Activated CD8-positive, alpha-beta memory T cell treated with anti-CD3 and anti-CD28 coated beads, Interleukin-2, amount 50 U/mL, for 4 hours (primary cell): ENCODE measurements at regions not wholly inside any gene's neighbourhood (a gene's known extent, or its start where the extent isn't known, plus 50 kb on each side); places are given as distances from the start of the nearest gene placed in this dataset.

Experiments used
- DNase-seq: peaks from one replicate; pipeline ENCODE4 v3.0.0-alpha.2; 2020

GRCh38 chr18:68462148-68462547 is 252.8 kb downstream of the TMX3 start:
- DNase-seq: no peak

DNA sequence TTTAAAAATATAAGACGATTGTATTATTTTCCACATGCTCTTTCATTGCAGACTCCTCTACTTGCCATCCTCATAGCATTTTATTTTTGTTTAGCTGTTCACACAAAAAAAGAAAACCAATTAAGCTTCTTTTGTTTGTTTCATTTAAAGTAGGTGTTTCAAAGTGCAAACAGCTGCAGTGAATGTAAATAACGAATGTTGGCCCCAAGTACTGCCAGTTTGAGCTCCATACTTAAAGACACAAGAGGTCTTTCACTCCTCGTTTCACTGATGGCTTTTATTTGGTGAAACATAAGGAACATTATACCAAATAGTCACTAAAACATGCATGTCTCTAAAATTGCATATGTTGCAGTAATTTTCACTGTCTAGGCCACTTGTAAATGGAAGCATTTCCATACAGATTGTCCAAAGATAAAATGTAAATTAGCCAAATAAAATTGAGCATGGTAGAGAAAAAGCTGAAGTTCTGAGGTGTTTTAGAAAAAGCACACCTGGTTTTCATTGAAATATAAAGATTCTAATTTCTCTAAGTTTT is 253.4 kb downstream of the TMX3 start:
- DNase-seq: no peak

GRCh38 chr18:68459968-68460367 is 254.9 kb downstream of the TMX3 start:
- no peak for DNase-seq

GRCh38 chr18:68456985-68457384 is 257.9 kb downstream of the TMX3 start:
- no peak for DNase-seq

- no peak for DNase-seq
Measured at GRCh38 chr18:68455229-68455603, 259.7 kb downstream of the TMX3 start.

- DNase-seq: no peak
Measured at GRCh38 chr18:68454511-68455228, 260.2 kb downstream of the TMX3 start.

- no peak for DNase-seq
Measured at GRCh38 chr18:68449292-68449691, 265.6 kb downstream of the TMX3 start.

DNA sequence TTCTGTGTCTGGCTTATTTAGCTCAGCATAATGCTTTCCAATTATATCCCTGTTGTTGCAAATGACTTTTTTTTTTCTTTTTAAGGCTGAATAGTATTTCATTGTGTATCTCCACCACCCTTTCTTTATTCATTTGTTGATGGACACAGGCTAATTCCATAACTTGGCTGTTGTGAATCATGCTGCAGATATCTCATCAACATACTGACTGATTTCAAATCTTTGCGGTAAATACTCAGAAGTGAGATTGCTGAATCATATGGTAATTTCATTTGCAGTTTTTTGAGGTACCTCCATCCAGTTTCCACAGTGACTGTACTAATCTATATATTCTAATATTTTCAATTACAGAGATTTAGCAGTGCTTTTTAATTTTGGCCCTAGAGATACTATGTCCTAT is 266.2 kb downstream of the TMX3 start:
- no peak for DNase-seq

DNA sequence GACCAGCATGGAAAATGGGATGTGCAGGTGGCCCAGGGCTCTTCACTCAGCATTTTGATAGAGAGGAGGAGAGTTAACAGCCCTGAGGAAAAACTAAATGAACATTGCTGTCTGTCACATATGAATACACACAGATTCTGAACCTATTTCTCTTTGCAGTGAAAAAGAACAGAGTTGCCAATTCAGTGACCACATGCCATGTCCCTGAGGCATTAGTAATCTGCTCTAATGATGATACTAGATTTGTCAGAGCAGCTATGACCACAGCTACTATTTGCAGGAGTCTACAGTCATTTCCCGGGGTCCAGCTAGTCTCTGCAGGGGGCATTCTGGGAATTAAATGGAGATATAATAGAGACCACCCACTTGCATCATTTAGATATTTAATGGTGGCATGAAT is 267.6 kb downstream of the TMX3 start:
- DNase-seq: no peak

DNA sequence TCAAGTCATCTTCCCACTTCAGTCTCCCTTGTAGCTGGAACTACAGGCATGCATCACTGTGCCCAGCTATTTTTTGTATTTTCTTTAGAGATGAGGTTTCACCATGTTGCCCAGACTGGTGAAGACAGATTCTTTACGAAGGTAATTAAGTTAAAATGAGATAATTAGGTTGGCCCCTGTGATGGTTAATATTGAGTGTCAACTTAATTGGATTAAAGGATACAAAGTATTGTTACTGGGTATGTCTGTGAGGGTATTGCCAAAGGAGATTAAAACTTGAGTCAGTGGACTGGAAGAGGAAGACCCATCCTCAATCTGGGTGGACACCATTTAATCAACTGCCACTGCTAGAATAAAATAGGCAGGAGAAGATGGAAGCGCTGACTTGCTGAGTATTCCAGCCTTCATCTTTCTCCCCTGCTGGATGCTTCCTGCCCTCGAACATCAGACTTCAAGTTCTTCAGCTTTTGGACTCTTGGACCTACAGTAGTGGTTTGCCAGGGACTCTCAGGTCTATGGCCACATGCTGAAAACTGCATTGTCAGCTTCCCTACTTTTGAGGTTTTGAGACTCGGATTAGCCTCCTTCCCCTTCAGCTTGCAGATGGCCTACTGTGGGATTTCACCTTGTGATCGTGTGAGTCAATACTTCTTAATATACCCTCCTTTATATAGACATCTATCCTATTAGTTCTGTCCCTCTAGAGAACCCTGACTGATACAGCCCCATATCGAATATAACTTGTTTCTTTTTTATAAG is 269.1 kb downstream of the TMX3 start:
- no peak for DNase-seq

DNA sequence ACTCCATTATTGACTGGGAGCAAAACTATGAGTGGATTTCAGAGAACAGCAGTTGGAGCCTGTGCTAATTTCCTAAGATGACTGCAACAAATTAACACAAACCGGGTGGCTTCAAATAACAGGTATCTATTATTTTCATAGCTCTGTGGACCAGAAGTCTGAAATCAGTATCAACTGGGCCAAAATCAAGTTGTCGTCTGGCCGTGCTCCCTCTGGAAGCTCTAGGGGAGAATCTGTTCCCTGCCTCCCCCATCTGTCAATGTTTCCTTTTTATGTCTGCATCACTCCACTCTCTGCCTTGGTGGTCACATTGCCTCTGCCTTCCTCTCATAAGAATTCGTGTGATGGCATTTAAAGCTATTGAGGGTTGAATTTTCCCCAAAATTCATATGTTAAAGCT is 269.8 kb downstream of the TMX3 start:
- DNase-seq: no peak

- no peak for DNase-seq
Measured at GRCh38 chr18:68441241-68441640, 273.7 kb downstream of the TMX3 start.

DNA sequence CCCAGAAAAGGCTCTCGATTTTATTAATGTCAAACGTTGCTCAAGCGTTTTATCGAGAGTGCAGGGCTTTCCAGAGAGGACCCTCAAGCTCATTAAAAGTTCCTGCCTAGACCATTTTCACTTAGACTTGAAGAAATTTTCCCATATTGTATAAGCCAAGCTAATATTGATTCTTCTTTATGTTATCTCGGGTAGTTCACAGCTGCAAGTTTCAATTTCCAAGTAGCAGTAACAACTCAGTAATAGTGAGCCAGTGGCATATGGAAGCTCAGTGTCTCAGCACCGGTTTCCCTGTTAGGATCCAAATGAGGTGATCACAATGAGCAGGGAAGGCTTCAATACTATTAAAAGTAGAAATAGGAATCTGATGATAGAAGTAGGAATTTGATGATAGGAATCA is 274.5 kb downstream of the TMX3 start:
- DNase-seq: no peak

- no peak for DNase-seq
Measured at GRCh38 chr18:68439642-68440041, 275.3 kb downstream of the TMX3 start.

DNA sequence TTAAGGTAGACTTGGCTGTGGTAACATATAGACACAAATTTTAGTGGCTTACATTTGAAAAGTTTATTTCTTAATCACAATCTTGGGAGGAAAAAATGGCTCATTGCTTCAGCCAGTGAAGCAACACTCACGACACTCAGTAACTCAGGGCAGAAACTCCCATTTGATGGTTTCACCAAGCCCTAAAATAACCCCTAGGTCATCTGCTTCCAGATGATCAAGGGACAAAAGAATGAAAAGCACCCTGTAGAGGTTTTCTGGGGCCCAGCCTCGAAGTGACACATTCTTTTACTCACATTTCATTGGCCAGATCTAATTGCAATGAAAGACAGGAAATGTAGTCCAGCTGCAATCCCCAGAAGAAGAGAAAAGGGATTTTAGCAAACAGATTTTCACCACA is 275.9 kb downstream of the TMX3 start:
- DNase-seq: no peak

GRCh38 chr18:68438536-68438935 is 276.4 kb downstream of the TMX3 start:
- DNase-seq: no peak

DNA sequence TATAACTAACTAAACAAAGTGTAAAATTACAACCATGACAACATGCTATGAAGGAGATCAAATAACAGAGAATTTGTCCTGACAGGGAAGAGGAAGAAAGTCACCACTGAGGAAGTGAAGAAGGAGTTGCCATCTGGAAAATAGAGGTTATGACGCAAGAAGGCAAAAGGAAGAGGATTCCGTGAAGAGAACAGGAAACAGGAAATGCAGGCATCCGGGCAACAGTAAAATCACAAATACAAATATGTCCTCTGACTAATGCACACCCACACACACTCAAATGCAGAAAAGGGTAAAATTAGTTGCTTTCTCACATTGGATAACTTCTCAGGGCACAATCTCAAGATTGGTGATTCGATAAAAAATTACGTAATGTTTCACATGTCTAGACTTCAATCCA is 278.4 kb downstream of the TMX3 start:
- no peak for DNase-seq

GRCh38 chr18:68435581-68435980 is 279.3 kb downstream of the TMX3 start:
- no peak for DNase-seq

- DNase-seq: no peak
Measured at GRCh38 chr18:68431922-68432198, 283.0 kb downstream of the TMX3 start.

- no peak for DNase-seq
Measured at GRCh38 chr18:68431111-68431921, 283.6 kb downstream of the TMX3 start.

DNA sequence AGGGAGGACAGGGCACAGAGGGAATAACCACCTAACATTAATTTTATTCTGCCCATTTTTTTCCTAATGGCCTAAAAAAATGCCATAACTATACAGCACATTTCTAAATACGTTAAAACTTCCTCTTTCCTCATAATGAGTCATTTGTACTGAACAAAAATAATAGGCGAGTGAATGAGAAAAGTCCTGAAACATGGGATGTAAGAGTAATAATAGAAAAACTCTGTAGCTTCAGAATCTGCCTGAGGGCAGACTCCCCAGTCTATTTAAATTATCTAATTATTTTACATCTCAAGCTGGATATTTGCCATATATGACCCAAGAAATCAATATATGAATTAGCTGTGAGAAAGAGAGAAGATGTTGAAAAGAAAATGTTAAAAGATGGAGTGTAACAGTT is 285.1 kb downstream of the TMX3 start:
- no peak for DNase-seq

DNA sequence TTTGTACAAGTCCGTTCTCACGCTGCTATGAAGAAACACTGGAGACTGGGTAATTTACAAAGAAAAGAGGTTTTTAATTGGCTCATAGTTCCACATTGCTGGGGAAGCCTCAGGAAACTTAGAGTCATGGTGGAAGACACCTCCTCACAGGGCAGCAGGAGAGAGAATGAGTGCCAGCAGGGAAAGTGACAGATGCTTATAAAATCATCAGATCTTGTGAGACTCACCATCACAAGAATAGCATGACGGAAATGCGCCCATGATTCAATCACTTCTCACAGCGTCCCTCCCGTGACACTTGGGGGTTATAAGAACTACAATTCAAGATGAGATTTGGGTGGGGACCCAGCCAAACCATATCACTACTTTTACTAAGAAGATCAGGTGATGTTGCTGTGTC is 285.8 kb downstream of the TMX3 start:
- DNase-seq: no peak

GRCh38 chr18:68428661-68429060 is 286.2 kb downstream of the TMX3 start:
- no peak for DNase-seq

DNA sequence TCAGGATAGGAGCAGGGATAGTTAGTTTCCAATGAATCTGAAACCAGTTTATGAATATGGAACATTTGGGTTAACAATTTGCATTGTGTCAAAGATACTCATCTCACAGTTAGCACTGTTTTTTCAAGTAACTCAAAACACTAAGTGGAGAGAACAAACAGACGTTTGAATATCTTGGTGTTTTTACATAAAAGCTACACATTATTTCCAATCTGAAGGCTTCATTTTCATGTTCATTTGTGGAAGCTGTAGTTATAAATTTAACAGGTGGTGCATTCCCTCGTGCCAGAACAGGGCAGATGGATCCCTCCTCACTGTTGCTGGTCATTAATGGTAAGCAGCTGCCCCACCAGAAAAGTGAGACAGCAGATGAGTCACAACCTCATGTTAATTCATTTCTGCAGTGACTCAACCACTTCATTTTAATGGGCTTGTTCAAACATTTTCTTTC is 286.9 kb downstream of the TMX3 start:
- no peak for DNase-seq
